GM18508 (cell line): ENCODE measurements at regions not wholly inside any gene's neighbourhood (a gene's known extent, or its start where the extent isn't known, plus 50 kb on each side); places are given as distances from the start of the nearest gene placed in this dataset.

Experiments used
- ATAC-seq: cut with Tn5 transposase; IDR thresholded peaks from one replicate; pipeline ENCODE4 v1.9.1; 2021; ENCODE audit warnings: moderate number of reproducible peaks; ENCODE audit not compliant: insufficient read depth, unreplicated experiment

GRCh38 chr13:109646423-109646822, 140.0 kb downstream of the IRS2 start:
- ATAC-seq: no peak

- no peak for ATAC-seq
Observed at GRCh38 chr13:109645831-109646230, 140.6 kb downstream of the IRS2 start.

- ATAC-seq: no peak
Observed at GRCh38 chr13:109644956-109645355, 141.4 kb downstream of the IRS2 start.

GRCh38 chr13:109644069-109644750, 142.2 kb downstream of the IRS2 start:
- no peak for ATAC-seq

GRCh38 chr13:109642358-109642757, 144.0 kb downstream of the IRS2 start:
- no peak for ATAC-seq

GRCh38 chr13:109636736-109637135, 149.6 kb downstream of the IRS2 start:
- no peak for ATAC-seq

GRCh38 chr13:109631069-109631468, 155.3 kb downstream of the IRS2 start:
- ATAC-seq: no peak

- ATAC-seq: no peak
Observed at GRCh38 chr13:109630271-109630670, 156.1 kb downstream of the IRS2 start.

- no peak for ATAC-seq
Observed at GRCh38 chr13:109629737-109630136, 156.6 kb downstream of the IRS2 start.

GRCh38 chr13:109628251-109628699, 158.1 kb downstream of the IRS2 start:
- no peak for ATAC-seq

- no peak for ATAC-seq
Observed at GRCh38 chr13:109627649-109628048, 158.7 kb downstream of the IRS2 start.

GRCh38 chr13:109626386-109627171, 159.8 kb downstream of the IRS2 start:
- ATAC-seq: no peak

- no peak for ATAC-seq
Observed at GRCh38 chr13:109625156-109625555, 161.2 kb downstream of the IRS2 start.

- ATAC-seq: no peak
Observed at GRCh38 chr13:109622006-109622405, 164.4 kb downstream of the IRS2 start.

- no peak for ATAC-seq
Observed at GRCh38 chr13:109615721-109616420, 170.5 kb downstream of the IRS2 start.

- ATAC-seq: no peak
Observed at GRCh38 chr13:109611912-109612691, 174.3 kb downstream of the IRS2 start.

- no peak for ATAC-seq
Observed at GRCh38 chr13:109610517-109610916, 175.9 kb downstream of the IRS2 start.

- no peak for ATAC-seq
Observed at GRCh38 chr13:109608503-109608902, 177.9 kb downstream of the IRS2 start.

GRCh38 chr13:109608059-109608458, 178.3 kb downstream of the IRS2 start:
- ATAC-seq: no peak

- ATAC-seq: no peak
Observed at GRCh38 chr13:109606520-109606919, 179.9 kb downstream of the IRS2 start.
